ENCODE measurements at regions not wholly inside any gene's neighbourhood (a gene's known extent, or its start where the extent isn't known, plus 50 kb on each side); places are given as distances from the start of the nearest gene placed in this dataset.

- TF ChIP-seq FOS (IDR thresholded peaks at IDR 0.05; ENCODE audit: borderline replicate concordance, insufficient read depth, low read length): no peak
- TF ChIP-seq POLR2AphosphoS5 (IDR thresholded peaks at IDR 0.05; ENCODE audit: insufficient read depth, low read depth, low read length): no peak
- TF ChIP-seq, protein P1, sequence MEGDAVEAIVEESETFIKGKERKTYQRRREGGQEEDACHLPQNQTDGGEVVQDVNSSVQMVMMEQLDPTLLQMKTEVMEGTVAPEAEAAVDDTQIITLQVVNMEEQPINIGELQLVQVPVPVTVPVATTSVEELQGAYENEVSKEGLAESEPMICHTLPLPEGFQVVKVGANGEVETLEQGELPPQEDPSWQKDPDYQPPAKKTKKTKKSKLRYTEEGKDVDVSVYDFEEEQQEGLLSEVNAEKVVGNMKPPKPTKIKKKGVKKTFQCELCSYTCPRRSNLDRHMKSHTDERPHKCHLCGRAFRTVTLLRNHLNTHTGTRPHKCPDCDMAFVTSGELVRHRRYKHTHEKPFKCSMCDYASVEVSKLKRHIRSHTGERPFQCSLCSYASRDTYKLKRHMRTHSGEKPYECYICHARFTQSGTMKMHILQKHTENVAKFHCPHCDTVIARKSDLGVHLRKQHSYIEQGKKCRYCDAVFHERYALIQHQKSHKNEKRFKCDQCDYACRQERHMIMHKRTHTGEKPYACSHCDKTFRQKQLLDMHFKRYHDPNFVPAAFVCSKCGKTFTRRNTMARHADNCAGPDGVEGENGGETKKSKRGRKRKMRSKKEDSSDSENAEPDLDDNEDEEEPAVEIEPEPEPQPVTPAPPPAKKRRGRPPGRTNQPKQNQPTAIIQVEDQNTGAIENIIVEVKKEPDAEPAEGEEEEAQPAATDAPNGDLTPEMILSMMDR (IDR thresholded peaks at IDR 0.05; ENCODE audit: extremely low read depth in 1 of 2, insufficient read depth in 1 of 2, low read depth in 1 of 2, low read length in 2 of 2): no peak
- no peak for TF ChIP-seq JUN (IDR thresholded peaks at IDR 0.05; ENCODE audit: borderline replicate concordance, insufficient read depth, insufficient read length, low read depth)
- TF ChIP-seq POLR2A (IDR thresholded peaks at IDR 0.05; ENCODE audit: low read depth, low read length): no peak
- no peak for TF ChIP-seq GATA2 (IDR thresholded peaks at IDR 0.05; ENCODE audit: insufficient read depth, insufficient read length, low read depth, low read length)
- TF ChIP-seq MYC (IDR thresholded peaks at IDR 0.05; ENCODE audit: low read depth, low read length): no peak
Measured at GRCh38 chr3:6396631-6397030, 464.3 kb upstream of the GRM7 start.

Data from endothelial cell of umbilical vein (primary cell).